Nephron (organoid): ENCODE measurements at regions not wholly inside any gene's neighbourhood (a gene's known extent, or its start where the extent isn't known, plus 50 kb on each side); places are given as distances from the start of the nearest gene placed in this dataset.

Experiments
- H3K27ac Mint-ChIP-seq, 3 experiments: 2 replicates each; pipeline ENCODE4 v1.8.0; 2020; ENCODE audit warnings: mixed read lengths in 3 of 3, mild to moderate bottlenecking in 2 of 3, moderate library complexity in 1 of 3
- H3K27me3 Mint-ChIP-seq: 2 replicates; pipeline ENCODE4 v1.8.0; 2021; ENCODE audit warnings: low read depth, mild to moderate bottlenecking, moderate library complexity, mixed read lengths
- H3K36me3 Mint-ChIP-seq: 2 replicates; pipeline ENCODE4 v1.8.0; 2020; ENCODE audit warnings: low read depth, mixed read lengths
- H3K4me1 Mint-ChIP-seq: 2 replicates; pipeline ENCODE4 v1.8.0; 2020; ENCODE audit warnings: mixed read lengths
- H3K4me3 Mint-ChIP-seq, 3 experiments: 2 replicates each; pipeline ENCODE4 v1.8.0; 2020; ENCODE audit warnings: mild to moderate bottlenecking in 3 of 3, mixed read lengths in 3 of 3, moderate library complexity in 2 of 3
- H3K9me3 Mint-ChIP-seq: 2 replicates; pipeline ENCODE4 v1.8.0; 2020; ENCODE audit warnings: mixed read lengths
- TF ChIP-seq, protein P1 (sequence below), 3 experiments: fragments of 200-600 bp; sonication (generic); IDR thresholded peaks; one replicate each; pipeline ENCODE4 v1.5.0; 2021; ENCODE audit warnings: antibody characterized with exemption in 3 of 3; ENCODE audit not compliant: unreplicated experiment in 3 of 3

DNA sequence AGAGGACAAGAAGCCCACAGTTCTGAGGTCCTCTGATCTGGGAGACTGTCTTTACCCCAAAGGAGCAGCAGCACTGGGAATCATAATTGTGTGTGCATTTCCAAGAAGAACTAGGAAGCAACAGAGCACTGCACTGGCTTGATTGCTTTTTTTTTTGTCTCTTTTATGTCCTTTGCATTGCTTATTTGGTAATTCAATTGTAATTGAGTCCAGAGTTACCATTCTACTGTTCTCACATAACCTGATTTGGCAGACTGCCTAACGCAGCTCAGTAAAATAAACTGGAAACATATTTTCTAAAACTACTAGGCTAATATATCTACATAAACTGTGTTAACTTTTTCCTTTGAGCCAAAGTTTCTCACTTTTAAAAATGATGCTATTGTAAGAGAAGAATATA, 190.3 kb upstream of the SLC8A1 start:
- Mint-ChIP-seq H3K4me1 (peaks cover 20% of the 10 kb centered on the region), H3K4me3 (no peak overlapping the region), H3K9me3 (no peaks in the 10 kb centered on the region), H3K27ac (peak overlapping the region in 1 of 3 experiments; percentile 19), H3K27me3 (no peaks in the 10 kb centered on the region), H3K36me3 (no peaks in the 10 kb centered on the region)
- TF ChIP-seq, protein P1, sequence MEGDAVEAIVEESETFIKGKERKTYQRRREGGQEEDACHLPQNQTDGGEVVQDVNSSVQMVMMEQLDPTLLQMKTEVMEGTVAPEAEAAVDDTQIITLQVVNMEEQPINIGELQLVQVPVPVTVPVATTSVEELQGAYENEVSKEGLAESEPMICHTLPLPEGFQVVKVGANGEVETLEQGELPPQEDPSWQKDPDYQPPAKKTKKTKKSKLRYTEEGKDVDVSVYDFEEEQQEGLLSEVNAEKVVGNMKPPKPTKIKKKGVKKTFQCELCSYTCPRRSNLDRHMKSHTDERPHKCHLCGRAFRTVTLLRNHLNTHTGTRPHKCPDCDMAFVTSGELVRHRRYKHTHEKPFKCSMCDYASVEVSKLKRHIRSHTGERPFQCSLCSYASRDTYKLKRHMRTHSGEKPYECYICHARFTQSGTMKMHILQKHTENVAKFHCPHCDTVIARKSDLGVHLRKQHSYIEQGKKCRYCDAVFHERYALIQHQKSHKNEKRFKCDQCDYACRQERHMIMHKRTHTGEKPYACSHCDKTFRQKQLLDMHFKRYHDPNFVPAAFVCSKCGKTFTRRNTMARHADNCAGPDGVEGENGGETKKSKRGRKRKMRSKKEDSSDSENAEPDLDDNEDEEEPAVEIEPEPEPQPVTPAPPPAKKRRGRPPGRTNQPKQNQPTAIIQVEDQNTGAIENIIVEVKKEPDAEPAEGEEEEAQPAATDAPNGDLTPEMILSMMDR (IDR thresholded peaks at IDR 0.05; ENCODE audit: unreplicated experiment in 3 of 3): no peak

DNA sequence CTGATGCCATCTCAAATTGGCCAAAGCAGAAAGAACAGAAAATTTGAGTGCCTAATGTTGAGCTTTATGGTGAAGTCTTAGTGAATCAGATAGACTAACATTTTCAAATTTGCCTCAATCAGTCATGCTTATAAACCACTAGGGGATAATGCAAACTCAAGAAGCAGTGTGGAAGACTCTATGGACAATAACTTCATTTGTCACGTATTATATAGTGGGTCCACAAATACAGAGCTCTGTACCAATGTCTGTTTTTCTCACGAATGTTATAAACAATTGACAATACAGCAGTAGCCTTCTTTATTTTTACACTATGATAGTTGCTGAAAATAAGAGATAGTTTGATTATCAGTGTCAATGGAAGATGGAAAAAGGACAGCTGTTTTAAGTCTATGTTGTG, 190.8 kb upstream of the SLC8A1 start:
- H3K36me3 Mint-ChIP-seq: no peaks in the 10 kb centered on the region
- H3K27ac Mint-ChIP-seq: peak overlapping the region in 1 of 3 experiments; percentile 19
- TF ChIP-seq, protein P1 (IDR thresholded peaks at IDR 0.05; ENCODE audit: unreplicated experiment in 3 of 3): no peak
- peaks cover 20% of the 10 kb centered on the region for H3K4me1 Mint-ChIP-seq
- H3K4me3 Mint-ChIP-seq: no peak overlapping the region
- H3K27me3 Mint-ChIP-seq: no peaks in the 10 kb centered on the region
- no peaks in the 10 kb centered on the region for H3K9me3 Mint-ChIP-seq

DNA sequence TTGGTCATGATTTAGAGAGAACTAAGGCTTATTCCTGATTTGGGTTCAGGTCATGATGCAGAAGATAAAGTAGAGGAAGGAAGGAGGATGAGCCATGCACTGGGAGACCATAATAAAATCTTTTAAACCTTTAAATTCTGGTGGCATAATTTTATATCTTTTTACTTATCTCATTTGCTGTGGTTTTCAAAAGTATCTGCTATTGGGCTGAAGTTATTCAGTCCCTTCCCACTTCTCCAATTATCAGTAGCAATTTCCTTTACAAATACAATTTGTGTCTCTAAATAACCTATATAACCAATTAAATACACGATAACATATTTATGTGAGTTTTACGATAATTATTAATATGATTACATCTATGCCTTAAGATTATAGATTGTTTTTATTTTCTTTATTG, 194.8 kb upstream of the SLC8A1 start:
- H3K4me1 Mint-ChIP-seq: peaks cover 13% of the 10 kb centered on the region
- H3K27ac Mint-ChIP-seq: no peak overlapping the region
- TF ChIP-seq, protein P1 (IDR thresholded peaks at IDR 0.05; ENCODE audit: unreplicated experiment in 3 of 3): no peak
- no peaks in the 10 kb centered on the region for H3K27me3 Mint-ChIP-seq
- H3K36me3 Mint-ChIP-seq: no peaks in the 10 kb centered on the region
- H3K4me3 Mint-ChIP-seq: no peak overlapping the region
- no peaks in the 10 kb centered on the region for H3K9me3 Mint-ChIP-seq

DNA sequence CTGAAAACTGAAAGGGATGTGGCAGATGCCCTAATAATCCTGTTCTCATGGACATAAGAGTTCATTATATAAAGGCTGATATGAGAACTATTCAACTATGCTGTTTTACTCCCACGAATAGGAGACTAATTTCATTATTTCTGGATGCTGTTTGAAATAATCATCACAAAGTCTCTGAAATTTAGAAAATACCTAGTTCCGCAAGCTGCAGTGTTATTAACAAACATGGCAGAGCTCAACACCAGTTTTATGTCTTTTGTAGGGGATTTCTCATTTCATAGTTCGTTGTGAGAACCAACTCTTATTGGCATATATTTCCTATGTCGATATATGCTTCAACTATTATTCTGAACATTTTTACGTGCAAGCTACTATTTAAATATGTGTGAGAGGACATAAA, 200.3 kb upstream of the SLC8A1 start:
- Mint-ChIP-seq H3K27me3 (no peaks in the 10 kb centered on the region), H3K4me1 (no peaks in the 10 kb centered on the region), H3K27ac (no peak overlapping the region), H3K9me3 (no peaks in the 10 kb centered on the region), H3K4me3 (no peak overlapping the region), H3K36me3 (no peaks in the 10 kb centered on the region)
- TF ChIP-seq, protein P1 (IDR thresholded peaks at IDR 0.05; ENCODE audit: unreplicated experiment in 3 of 3): no peak

DNA sequence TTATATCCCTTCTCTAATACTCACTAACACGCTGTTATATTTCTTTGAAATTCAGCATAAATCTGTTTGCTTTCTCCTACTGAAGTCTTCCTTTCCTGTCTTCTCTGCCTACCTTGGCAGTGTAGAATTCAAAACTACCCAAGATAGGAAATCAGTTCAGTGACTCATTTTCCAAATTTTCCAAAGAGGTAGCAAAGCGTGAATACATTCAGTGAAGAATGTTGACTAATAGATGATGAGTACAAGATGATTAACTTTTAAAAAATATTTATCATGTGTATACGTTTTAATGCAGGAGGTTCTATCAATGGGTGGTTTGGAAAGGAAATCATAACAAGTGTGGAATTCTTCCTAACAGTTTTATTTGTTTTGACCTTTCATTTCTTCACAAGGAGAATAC, 201.9 kb upstream of the SLC8A1 start:
- Mint-ChIP-seq H3K27me3 (peaks cover 3% of the 10 kb centered on the region), H3K4me3 (no peak overlapping the region), H3K36me3 (no peaks in the 10 kb centered on the region), H3K4me1 (no peaks in the 10 kb centered on the region), H3K27ac (no peak overlapping the region), H3K9me3 (no peaks in the 10 kb centered on the region)
- TF ChIP-seq, protein P1 (IDR thresholded peaks at IDR 0.05; ENCODE audit: unreplicated experiment in 3 of 3): no peak

DNA sequence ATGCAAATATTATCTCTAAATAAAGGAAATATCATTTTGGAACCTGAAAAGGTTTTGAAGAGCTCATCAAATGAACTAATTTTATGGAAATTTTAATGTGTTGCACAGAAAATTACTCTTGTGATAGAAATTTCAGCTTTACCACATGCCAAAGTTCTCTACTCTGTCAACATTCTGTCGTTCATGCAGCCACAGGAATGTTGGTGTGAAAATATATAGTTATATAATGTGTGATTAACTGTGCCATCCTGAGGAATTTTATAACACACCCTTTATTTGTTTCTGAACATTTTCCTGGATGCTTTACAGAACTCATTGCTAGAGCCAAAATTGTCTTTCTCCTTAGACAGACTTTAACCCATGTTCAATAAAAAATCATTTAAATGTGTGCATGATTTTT, 202.5 kb upstream of the SLC8A1 start:
- no peaks in the 10 kb centered on the region for H3K4me1 Mint-ChIP-seq
- TF ChIP-seq, protein P1 (IDR thresholded peaks at IDR 0.05; ENCODE audit: unreplicated experiment in 3 of 3): no peak
- H3K36me3 Mint-ChIP-seq: no peaks in the 10 kb centered on the region
- H3K27me3 Mint-ChIP-seq: peaks cover 3% of the 10 kb centered on the region
- no peak overlapping the region for H3K27ac Mint-ChIP-seq
- H3K9me3 Mint-ChIP-seq: no peaks in the 10 kb centered on the region
- H3K4me3 Mint-ChIP-seq: no peak overlapping the region
